IPS-20b (cell line): ENCODE measurements at regions not wholly inside any gene's neighbourhood (a gene's known extent, or its start where the extent isn't known, plus 50 kb on each side); places are given as distances from the start of the nearest gene placed in this dataset.

ENCODE experiments used
- H3K27ac ChIP-seq: one replicate; pipeline ENCODE4 v1.5.1; 2013; ENCODE audit warnings: low read length
- H3K27me3 ChIP-seq: 2 replicates; pipeline ENCODE4 v1.6.1; 2013; ENCODE audit warnings: mild to moderate bottlenecking, low read length, inconsistent platforms; ENCODE audit not compliant: insufficient read depth
- H3K36me3 ChIP-seq: 2 replicates; pipeline ENCODE4 v1.6.1; 2013; ENCODE audit warnings: low read depth, mild to moderate bottlenecking, inconsistent platforms, low read length, moderate library complexity; ENCODE audit not compliant: insufficient read depth
- H3K4me1 ChIP-seq: 2 replicates; pipeline ENCODE4 v1.6.1; 2013; ENCODE audit warnings: mild to moderate bottlenecking, control low read depth, inconsistent platforms, low read length, moderate library complexity; ENCODE audit not compliant: insufficient read depth
- H3K4me3 ChIP-seq: 2 replicates; pipeline ENCODE4 v1.5.1; 2013; ENCODE audit warnings: mild to moderate bottlenecking, low read length, inconsistent platforms
- H3K9ac ChIP-seq: 2 replicates; pipeline ENCODE4 v1.6.1; 2013; ENCODE audit warnings: low read depth, mild to moderate bottlenecking, inconsistent platforms, low read length, moderate library complexity
- H3K9me3 ChIP-seq: 2 replicates; pipeline ENCODE4 v1.6.1; 2013; ENCODE audit warnings: mild to moderate bottlenecking, low read depth, low read length, inconsistent platforms; ENCODE audit not compliant: insufficient read depth

GRCh38 chr13:40146063-40146462 lies 490.6 kb downstream of the COG6 start:
- Histone ChIP-seq H3K36me3 (no peaks in the 10 kb centered on the region), H3K9me3 (no peaks in the 10 kb centered on the region), H3K4me1 (no peaks in the 10 kb centered on the region), H3K9ac (no peak overlapping the region), H3K4me3 (no peak overlapping the region), H3K27me3 (no peaks in the 10 kb centered on the region), H3K27ac (no peak overlapping the region)

- no peaks in the 10 kb centered on the region for H3K27me3 ChIP-seq
- no peaks in the 10 kb centered on the region for H3K4me1 ChIP-seq
- no peak overlapping the region for H3K4me3 ChIP-seq
- no peak overlapping the region for H3K9ac ChIP-seq
- H3K9me3 ChIP-seq = no peaks in the 10 kb centered on the region
- no peak overlapping the region for H3K27ac ChIP-seq
- H3K36me3 ChIP-seq = no peaks in the 10 kb centered on the region
These were observed 491.2 kb downstream of the COG6 start for GRCh38 chr13:40146611-40147117.

GRCh38 chr13:40148101-40148500 lies 492.6 kb downstream of the COG6 start:
- H3K4me3 ChIP-seq = no peak overlapping the region
- no peak overlapping the region for H3K27ac ChIP-seq
- no peaks in the 10 kb centered on the region for H3K4me1 ChIP-seq
- H3K27me3 ChIP-seq = no peaks in the 10 kb centered on the region
- H3K9me3 ChIP-seq = no peaks in the 10 kb centered on the region
- H3K9ac ChIP-seq = no peak overlapping the region
- H3K36me3 ChIP-seq = no peaks in the 10 kb centered on the region

DNA sequence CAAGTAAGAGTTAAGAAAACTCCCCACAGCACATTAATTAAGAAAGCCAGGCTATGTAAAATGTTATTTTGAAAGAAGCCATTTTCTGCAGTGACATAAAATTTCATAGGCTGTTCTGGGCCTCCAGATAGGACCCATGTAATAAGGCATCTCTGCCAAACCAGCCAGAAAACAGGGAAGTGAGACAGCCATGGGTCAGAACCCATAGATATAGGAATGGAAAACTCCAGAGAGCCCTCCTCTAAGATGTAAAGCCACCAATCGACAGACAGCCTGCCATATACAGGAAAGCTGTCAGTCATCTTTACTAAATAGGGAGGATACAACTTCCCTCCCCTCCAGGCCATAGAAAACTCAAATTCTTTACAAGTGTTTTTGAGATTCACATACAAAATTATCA lies 493.3 kb downstream of the COG6 start:
- Histone ChIP-seq H3K36me3 (no peaks in the 10 kb centered on the region), H3K4me3 (no peak overlapping the region), H3K9me3 (no peaks in the 10 kb centered on the region), H3K27me3 (no peaks in the 10 kb centered on the region), H3K4me1 (no peaks in the 10 kb centered on the region), H3K27ac (no peak overlapping the region), H3K9ac (no peak overlapping the region)

- Histone ChIP-seq H3K9ac (no peak overlapping the region), H3K4me3 (no peak overlapping the region), H3K36me3 (no peaks in the 10 kb centered on the region), H3K27me3 (no peaks in the 10 kb centered on the region), H3K27ac (no peak overlapping the region), H3K9me3 (no peaks in the 10 kb centered on the region), H3K4me1 (no peaks in the 10 kb centered on the region)
These were observed 494.3 kb downstream of the COG6 start for GRCh38 chr13:40149611-40150274.

- Histone ChIP-seq H3K9ac (no peak overlapping the region), H3K27ac (no peak overlapping the region), H3K9me3 (no peaks in the 10 kb centered on the region), H3K4me1 (no peaks in the 10 kb centered on the region), H3K36me3 (no peaks in the 10 kb centered on the region), H3K4me3 (no peak overlapping the region), H3K27me3 (no peaks in the 10 kb centered on the region)
These were observed 496.2 kb downstream of the COG6 start for GRCh38 chr13:40151673-40152072.

DNA sequence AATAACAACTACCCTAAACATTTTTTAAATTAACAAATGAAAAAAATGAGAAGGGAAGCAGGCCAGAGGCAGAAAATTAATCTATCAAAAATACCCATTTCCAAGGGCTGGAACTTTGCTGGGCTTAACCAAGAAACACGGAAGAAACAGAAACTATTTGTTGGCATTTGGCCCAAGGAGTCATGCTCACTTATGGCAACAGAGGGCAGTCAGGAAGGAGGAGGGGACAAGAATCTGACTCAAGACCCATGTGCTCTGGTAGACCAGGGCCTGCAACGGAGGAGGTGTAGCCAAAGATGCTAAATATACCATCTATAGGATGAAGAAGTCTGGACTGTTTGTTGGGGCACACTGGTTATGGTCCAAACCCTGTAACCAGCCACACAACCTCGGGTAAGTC lies 496.7 kb downstream of the COG6 start:
- no peaks in the 10 kb centered on the region for H3K36me3 ChIP-seq

GRCh38 chr13:40152922-40153321 lies 497.5 kb downstream of the COG6 start:
- H3K4me3 ChIP-seq = no peak overlapping the region
- H3K27ac ChIP-seq = no peak overlapping the region
- no peaks in the 10 kb centered on the region for H3K27me3 ChIP-seq
- H3K9ac ChIP-seq = no peak overlapping the region
- H3K9me3 ChIP-seq = no peaks in the 10 kb centered on the region
- H3K36me3 ChIP-seq = no peaks in the 10 kb centered on the region
- H3K4me1 ChIP-seq = no peaks in the 10 kb centered on the region

More for the DNA sequence above, 496.7 kb downstream of the COG6 start:
- Histone ChIP-seq H3K9ac (no peak overlapping the region), H3K4me3 (no peak overlapping the region), H3K27ac (no peak overlapping the region), H3K27me3 (no peaks in the 10 kb centered on the region), H3K9me3 (no peaks in the 10 kb centered on the region), H3K4me1 (no peaks in the 10 kb centered on the region)

- no peaks in the 10 kb centered on the region for H3K9me3 ChIP-seq
- no peak overlapping the region for H3K9ac ChIP-seq
- no peaks in the 10 kb centered on the region for H3K27me3 ChIP-seq
- H3K27ac ChIP-seq = no peak overlapping the region
- H3K4me1 ChIP-seq = no peaks in the 10 kb centered on the region
- H3K36me3 ChIP-seq = no peaks in the 10 kb centered on the region
- no peak overlapping the region for H3K4me3 ChIP-seq
These were observed 498.1 kb downstream of the COG6 start for GRCh38 chr13:40153516-40153915.

- Histone ChIP-seq H3K9ac (no peak overlapping the region), H3K9me3 (no peaks in the 10 kb centered on the region), H3K4me1 (no peaks in the 10 kb centered on the region), H3K4me3 (no peak overlapping the region), H3K27ac (no peak overlapping the region), H3K36me3 (no peaks in the 10 kb centered on the region), H3K27me3 (no peaks in the 10 kb centered on the region)
These were observed 499.7 kb downstream of the COG6 start for GRCh38 chr13:40155201-40155600.

DNA sequence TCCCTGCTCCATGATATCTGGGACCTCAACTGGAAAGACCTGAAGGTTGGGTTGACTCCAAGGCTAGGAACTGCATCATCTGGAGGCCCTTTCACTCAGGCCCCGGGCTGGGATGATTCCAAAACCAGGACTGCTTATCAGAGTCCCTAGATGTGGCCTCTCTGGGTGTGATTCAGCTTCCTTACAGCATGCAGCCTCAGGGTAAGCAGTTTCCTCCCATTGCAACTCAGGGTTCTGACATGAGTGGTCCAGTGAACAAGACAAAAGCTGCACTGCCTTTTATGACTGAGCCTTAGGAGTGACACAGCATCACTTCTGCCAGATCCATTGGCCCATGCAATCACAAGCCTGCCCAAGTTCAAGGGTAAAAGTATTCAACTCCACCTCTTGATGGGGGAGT lies 502.8 kb downstream of the COG6 start:
- Histone ChIP-seq H3K9me3 (no peaks in the 10 kb centered on the region), H3K4me1 (no peaks in the 10 kb centered on the region), H3K27me3 (no peaks in the 10 kb centered on the region), H3K36me3 (no peaks in the 10 kb centered on the region), H3K27ac (no peak overlapping the region), H3K9ac (no peak overlapping the region), H3K4me3 (no peak overlapping the region)

- no peaks in the 10 kb centered on the region for H3K4me1 ChIP-seq
- H3K9me3 ChIP-seq = no peaks in the 10 kb centered on the region
- no peak overlapping the region for H3K4me3 ChIP-seq
- H3K9ac ChIP-seq = no peak overlapping the region
- no peaks in the 10 kb centered on the region for H3K27me3 ChIP-seq
- no peaks in the 10 kb centered on the region for H3K36me3 ChIP-seq
- H3K27ac ChIP-seq = no peak overlapping the region
These were observed 503.3 kb downstream of the COG6 start for GRCh38 chr13:40158757-40159156.
